NB4 (cell line): ENCODE measurements at regions not wholly inside any gene's neighbourhood (a gene's known extent, or its start where the extent isn't known, plus 50 kb on each side); places are given as distances from the start of the nearest gene placed in this dataset.

Source experiments
- CTCF ChIP-seq: IDR thresholded peaks from one replicate; pipeline ENCODE4 v1.5.1; 2012; ENCODE audit warnings: low read depth, low read length
- POLR2A ChIP-seq: IDR thresholded peaks from 2 replicates; pipeline ENCODE4 v1.6.1; 2011; ENCODE audit warnings: mild to moderate bottlenecking; ENCODE audit not compliant: insufficient read length; ENCODE audit errors: extremely low read depth

- TF ChIP-seq CTCF = no peak
- no peak for TF ChIP-seq POLR2A
These were observed 1704.5 kb upstream of the RAG2 start for GRCh38 chr11:38302564-38302963.
